ENCODE measurements at regions not wholly inside any gene's neighbourhood (a gene's known extent, or its start where the extent isn't known, plus 50 kb on each side); places are given as distances from the start of the nearest gene placed in this dataset.
A peak's percentile ranks its signal among the peaks of the same experiment; 100 is the strongest.
"Not testable (repeated sequence)": the region's sequence is repeated elsewhere in the genome, so short reads cannot be mapped to it uniquely, and the experiment has no call there.

GRCh38 chr11:13216019-13216710, 61.4 kb upstream of the BMAL1 start (continued):
- TF ChIP-seq REST (IDR thresholded peaks at IDR 0.05; ENCODE audit: low read depth, low read length) (no peak; the same call in 1 of the 2 replicates), TEAD4 (IDR thresholded peaks at IDR 0.05; ENCODE audit: borderline replicate concordance, insufficient read depth) (peak; percentile 72; the same call in 1 of the 2 replicates), USF1 (IDR thresholded peaks at IDR 0.05; ENCODE audit: borderline replicate concordance, low read depth) (0 out of 2 replicates have a peak, but pooled peaks have one; percentile 9), ZBTB33 (IDR thresholded peaks at IDR 0.05; ENCODE audit: borderline replicate concordance, low read depth) (peak; percentile 82; the same call in 1 of the 2 replicates), YY1 (IDR thresholded peaks at IDR 0.05; ENCODE audit: low read depth) (no peak; the same call in 1 of the 2 replicates)

GRCh38 chr11:13216711-13217075, 60.9 kb upstream of the BMAL1 start:
- CTCF ChIA-PET, result interaction anchor here (1.4 to 13.7 kb wide), 2 partner anchors 132 to 168 kb away, joined by 4 to 237 read pairs; no protein-coding TSS in a partner anchor

GRCh38 chr11:13218685-13219084, 58.9 kb upstream of the BMAL1 start:
- H3K4me3 ChIP-seq (ENCODE audit: low read depth in 2 of 2, low read length in 1 of 2); H3K9me3 ChIP-seq; H3K9ac ChIP-seq; H3K9me2 ChIP-seq; DNase-seq; H3K79me2 ChIP-seq (ENCODE audit: insufficient read depth); H4K20me1 ChIP-seq (ENCODE audit: insufficient read depth); CTCF ChIA-PET; H3K4me2 ChIP-seq; POLR2A ChIA-PET; H3K27me3 ChIP-seq (ENCODE audit: insufficient read depth); H3K36me3 ChIP-seq (replicated peaks in 1 of 2; ENCODE audit: control insufficient read depth in 1 of 2, insufficient read depth in 2 of 2, low read length in 1 of 2); H2AFZ ChIP-seq (ENCODE audit: low read depth): not testable (repeated sequence)
- Histone ChIP-seq H3F3A (replicated peaks; ENCODE audit: insufficient read depth) (peaks cover 46% of the 10 kb centered on the region), H3K27ac (ENCODE audit: low read depth in 2 of 2, low read length in 1 of 2) (peak overlapping the region in 1 of 2 experiments; percentile 100; a peak in 2 of 4 replicates), H3K4me1 (ENCODE audit: control insufficient read depth in 1 of 2, insufficient read depth in 2 of 2, low read depth in 1 of 2, low read length in 1 of 2) (peaks cover 26 to 59% of the 10 kb centered on the region in 2 experiments)
- 100% methylated on average over 1 of the region's 1 CpG for WGBS (ENCODE audit: low lambda C conversion rate)

More at GRCh38 chr11:13216711-13217075, 60.9 kb upstream of the BMAL1 start:
- Histone ChIP-seq H3K4me3 (ENCODE audit: low read depth in 2 of 2, low read length in 1 of 2) (no peak overlapping the region; a peak in 1 of 4 replicates), H2AFZ (ENCODE audit: low read depth) (peak overlapping the region; percentile 52), H3K9me2 (no peaks in the 10 kb centered on the region), H3K4me1 (ENCODE audit: control insufficient read depth in 1 of 2, insufficient read depth in 2 of 2, low read depth in 1 of 2, low read length in 1 of 2) (peaks cover 12 to 40% of the 10 kb centered on the region in 2 experiments), H3K9ac (peak overlapping the region; percentile 92), H3K36me3 (replicated peaks in 1 of 2; ENCODE audit: control insufficient read depth in 1 of 2, insufficient read depth in 2 of 2, low read length in 1 of 2) (no peaks in the 10 kb centered on the region), H3F3A (replicated peaks; ENCODE audit: insufficient read depth) (peaks cover 34% of the 10 kb centered on the region), H3K79me2 (ENCODE audit: insufficient read depth) (no peaks in the 10 kb centered on the region), H3K27ac (ENCODE audit: low read depth in 2 of 2, low read length in 1 of 2) (peak overlapping the region; percentile 77 to 100; a peak in 3 of 4 replicates), H4K20me1 (ENCODE audit: insufficient read depth) (no peaks in the 10 kb centered on the region), H3K4me2 (peak overlapping the region; percentile 82), H3K9me3 (no peaks in the 10 kb centered on the region), H3K27me3 (ENCODE audit: insufficient read depth) (no peaks in the 10 kb centered on the region)
- 21% methylated on average over 3 of the region's 3 CpGs for WGBS (ENCODE audit: low lambda C conversion rate)
- POLR2A ChIA-PET, result no interaction called here
- TF ChIP-seq YY1 (IDR thresholded peaks at IDR 0.05; ENCODE audit: low read depth) (peak; percentile 68; the same call in 1 of the 2 replicates), EP300 (IDR thresholded peaks at IDR 0.05; ENCODE audit: borderline replicate concordance in 1 of 2, low read depth in 1 of 2, low read length in 1 of 2) (no peak)
- DNase-seq, result no peak

All from SK-N-SH (cell line).